T-helper 2 cell treated with Interferon-gamma antibody and Interleukin-4, amounts not matched to agents 100 ng/mL and 5 ng/mL, for 36 hours (primary cell): ENCODE measurements at regions not wholly inside any gene's neighbourhood (a gene's known extent, or its start where the extent isn't known, plus 50 kb on each side); places are given as distances from the start of the nearest gene placed in this dataset.

ENCODE experiments used
- intact Hi-C: fragments of 100-400 bp; cut with micrococcal nuclease; formaldehyde crosslinking; loops from one replicate; pipeline ENCODE4 v1.15.1; 2023

DNA sequence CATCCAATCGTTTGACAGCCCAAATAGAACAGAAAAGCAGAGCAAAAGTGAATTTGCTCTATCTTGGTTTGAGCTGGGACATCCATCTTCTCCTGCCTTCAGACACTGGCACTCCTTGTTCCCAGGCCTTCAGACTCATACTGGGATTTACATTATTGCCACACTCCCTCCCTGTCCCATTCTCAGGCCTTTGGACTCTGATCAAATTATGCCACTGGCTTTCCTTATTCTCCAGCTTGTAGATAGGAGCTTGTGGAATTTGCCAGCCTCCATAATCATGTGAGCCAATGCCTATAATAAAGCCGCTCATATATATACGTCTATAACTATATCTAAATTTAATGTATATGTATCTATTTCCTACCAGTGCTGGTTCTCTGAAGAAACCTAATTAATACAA is 568.3 kb upstream of the KIRREL3 start:
- intact Hi-C loops: no loop called here

DNA sequence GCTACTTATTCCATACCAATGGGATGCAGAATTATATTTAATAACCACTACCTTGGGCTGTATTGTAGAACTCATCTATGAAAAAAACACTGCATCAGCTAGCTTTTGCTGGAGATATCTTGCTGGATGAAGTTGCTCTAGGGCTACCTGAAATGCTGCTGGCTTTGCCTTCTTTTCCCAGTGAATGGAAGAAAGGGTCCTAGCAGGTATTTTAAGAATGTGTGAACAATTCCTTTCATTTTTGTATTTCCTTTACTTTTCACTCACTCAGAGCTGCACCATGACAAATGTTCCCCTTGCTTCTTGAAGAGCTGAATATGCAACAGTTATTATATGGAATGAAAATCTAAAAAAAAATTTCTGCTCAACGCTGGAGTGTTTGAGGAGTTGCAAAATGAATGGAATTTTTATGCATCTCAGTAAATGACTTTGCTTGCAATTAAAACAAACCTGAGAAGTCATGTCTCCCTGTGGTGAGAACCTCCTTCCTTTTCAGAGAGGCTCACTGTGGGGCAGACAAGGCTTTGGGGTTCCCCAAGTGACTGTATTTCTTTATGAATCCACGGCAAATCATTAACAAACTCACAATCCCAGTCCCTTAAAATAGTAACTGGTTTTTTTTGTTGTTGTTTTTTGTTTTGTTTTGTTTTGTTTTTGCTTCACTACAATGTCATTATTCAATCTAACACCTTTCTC is 566.8 kb upstream of the KIRREL3 start:
- intact Hi-C loops: no loop called here

- intact Hi-C loops: no loop called here
Observed at GRCh38 chr11:127564810-127565209, 564.2 kb upstream of the KIRREL3 start.

DNA sequence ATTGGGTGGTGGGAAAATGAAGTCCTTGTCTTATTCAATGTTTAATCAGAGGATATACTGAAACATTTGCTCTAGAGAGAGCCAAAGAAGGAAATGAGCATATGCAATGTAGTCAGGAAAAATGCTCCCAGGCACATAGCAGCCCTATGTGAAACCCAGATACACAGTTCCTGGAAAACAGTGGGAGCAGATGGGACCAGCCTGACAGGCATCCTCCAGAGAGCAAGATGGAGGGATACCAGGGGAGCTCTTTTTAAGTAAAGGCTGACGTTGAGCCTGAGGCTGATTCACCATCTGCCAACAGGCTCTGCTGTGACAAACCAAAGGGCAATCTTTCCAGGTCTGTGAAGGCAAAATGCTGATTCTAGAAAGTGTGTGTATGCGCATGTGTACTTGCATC is 559.4 kb upstream of the KIRREL3 start:
- intact Hi-C loops: no loop called here

DNA sequence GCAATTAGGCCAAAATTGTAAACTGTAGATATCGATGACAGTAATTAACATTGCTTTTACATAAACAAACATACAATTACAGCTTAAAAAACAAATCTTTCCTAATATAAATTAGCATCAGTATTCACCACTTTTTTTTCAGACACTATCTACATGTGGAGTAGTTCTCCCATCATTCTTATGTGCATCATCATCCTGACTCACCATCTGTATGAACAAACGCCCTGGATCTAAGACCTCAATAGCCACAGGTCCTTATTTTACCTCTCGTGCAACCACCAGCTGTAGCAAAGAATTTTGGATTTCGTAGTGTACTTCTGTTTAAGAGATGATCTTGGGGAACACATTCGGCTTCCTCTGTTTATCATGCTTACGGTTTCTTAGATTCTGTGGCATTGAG is 551.9 kb upstream of the KIRREL3 start:
- intact Hi-C loops: no loop called here

- intact Hi-C loops: no loop called here
Observed at GRCh38 chr11:127531167-127531566, 530.6 kb upstream of the KIRREL3 start.

GRCh38 chr11:127528297-127528696 is 527.7 kb upstream of the KIRREL3 start:
- intact Hi-C loops: no loop called here

GRCh38 chr11:127524618-127525017 is 524.0 kb upstream of the KIRREL3 start:
- intact Hi-C loops: no loop called here

GRCh38 chr11:127521413-127521812 is 520.8 kb upstream of the KIRREL3 start:
- intact Hi-C loops: no loop called here

GRCh38 chr11:127507851-127508250 is 507.3 kb upstream of the KIRREL3 start:
- intact Hi-C loops: no loop called here

GRCh38 chr11:127506647-127507046 is 506.1 kb upstream of the KIRREL3 start:
- intact Hi-C loops: no loop called here

DNA sequence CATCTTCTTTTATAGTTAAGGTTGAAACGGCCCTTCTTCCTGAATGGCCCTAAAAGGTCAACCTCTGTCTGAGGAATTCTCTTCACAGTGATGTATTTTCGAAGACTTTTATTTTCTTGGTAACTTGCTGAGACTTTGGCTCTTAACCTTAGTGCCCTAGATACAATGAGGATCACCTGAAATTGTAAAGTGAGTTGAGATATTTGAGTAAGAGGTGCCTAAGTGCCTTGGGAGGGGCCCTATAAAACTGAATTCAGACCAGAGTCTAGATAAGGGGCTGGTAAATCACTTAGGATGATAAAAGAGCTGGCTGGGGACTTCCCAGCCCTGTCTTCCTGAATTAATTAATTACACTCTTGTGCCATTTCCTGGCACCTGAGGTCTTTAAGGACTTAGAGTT is 505.6 kb upstream of the KIRREL3 start:
- intact Hi-C loops: no loop called here

DNA sequence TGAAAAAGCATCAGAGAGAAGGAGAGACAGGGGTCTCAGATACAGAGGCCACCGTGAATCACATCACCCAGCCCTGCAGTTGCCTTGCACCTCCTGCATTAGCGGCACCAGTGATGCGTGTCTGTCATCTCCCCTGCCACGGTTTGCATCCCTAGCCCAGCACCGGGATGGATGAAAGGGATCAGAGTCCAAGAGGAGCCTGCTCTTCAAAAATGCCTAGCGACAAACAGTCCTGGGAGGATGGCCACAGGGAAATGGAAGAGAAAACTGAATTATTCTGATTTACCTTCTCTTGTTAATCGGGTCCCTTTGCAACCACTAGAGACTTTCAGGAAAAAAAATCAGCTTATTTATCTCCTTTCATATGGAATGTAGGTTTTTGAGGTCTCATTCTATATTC is 495.6 kb upstream of the KIRREL3 start:
- intact Hi-C loops: no loop called here

GRCh38 chr11:127493330-127494022 is 492.9 kb upstream of the KIRREL3 start:
- intact Hi-C loops: no loop called here

GRCh38 chr11:127492029-127492428 is 491.5 kb upstream of the KIRREL3 start:
- intact Hi-C loops: no loop called here

DNA sequence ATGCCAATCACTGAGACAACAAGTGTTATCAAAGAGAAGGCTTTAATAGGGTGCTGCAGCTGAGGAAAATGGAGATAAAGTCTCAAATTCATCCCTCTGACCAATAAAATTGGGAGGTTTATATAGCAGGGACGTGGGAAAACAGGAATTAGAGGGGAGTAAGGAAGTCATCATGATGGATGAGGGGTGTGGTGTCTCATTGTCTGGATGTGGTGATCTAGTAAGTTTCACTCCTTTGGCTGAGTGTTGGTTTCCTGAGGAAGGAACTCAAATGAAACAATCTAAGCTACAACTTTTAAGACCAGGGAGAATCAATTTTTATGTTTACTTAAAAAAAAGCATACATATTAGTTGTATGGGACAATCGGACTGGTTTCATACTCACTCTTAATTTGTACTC is 491.0 kb upstream of the KIRREL3 start:
- intact Hi-C loops: no loop called here

GRCh38 chr11:127490896-127491295 is 490.3 kb upstream of the KIRREL3 start:
- intact Hi-C loops: no loop called here

GRCh38 chr11:127485541-127485940 is 485.0 kb upstream of the KIRREL3 start:
- intact Hi-C loops: no loop called here

DNA sequence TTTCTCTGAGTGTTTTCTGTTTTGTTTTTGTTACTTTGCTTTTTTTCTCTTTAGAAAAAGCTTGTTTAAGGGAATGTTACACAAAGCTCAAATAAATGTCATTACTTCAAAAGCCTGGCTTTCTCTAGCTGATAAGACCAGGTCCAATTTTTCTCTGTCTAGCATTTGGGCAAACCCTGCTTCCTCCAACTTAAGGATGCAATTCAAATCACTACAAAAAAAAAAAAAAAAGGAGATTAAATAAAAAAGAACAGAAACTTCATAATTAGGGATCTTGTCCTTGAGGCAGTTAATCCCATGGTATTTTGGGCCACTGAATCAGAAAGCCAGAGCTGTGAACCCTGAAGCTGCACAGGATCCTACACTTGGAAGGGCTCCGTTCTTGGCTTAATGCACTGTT is 480.8 kb upstream of the KIRREL3 start:
- intact Hi-C loops: no loop called here

DNA sequence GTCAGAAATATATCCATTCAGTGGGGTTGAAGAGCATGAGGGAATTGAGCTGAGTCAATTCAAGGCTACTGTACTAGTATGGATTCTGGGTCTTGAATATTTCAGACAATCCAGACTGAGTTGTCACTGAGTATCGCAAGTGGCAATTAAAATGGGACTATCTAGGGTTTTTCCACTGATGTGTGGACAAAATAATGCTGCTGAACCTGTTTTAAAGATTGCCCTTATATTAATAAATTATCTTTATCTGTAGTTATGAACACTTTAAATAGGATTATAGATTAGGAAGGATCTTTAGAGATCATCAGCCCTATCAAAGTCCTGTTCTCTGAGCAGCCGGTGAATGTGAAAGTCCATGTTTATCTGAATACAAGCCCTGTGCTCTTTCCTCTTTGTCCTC is 478.3 kb upstream of the KIRREL3 start:
- intact Hi-C loops: no loop called here

DNA sequence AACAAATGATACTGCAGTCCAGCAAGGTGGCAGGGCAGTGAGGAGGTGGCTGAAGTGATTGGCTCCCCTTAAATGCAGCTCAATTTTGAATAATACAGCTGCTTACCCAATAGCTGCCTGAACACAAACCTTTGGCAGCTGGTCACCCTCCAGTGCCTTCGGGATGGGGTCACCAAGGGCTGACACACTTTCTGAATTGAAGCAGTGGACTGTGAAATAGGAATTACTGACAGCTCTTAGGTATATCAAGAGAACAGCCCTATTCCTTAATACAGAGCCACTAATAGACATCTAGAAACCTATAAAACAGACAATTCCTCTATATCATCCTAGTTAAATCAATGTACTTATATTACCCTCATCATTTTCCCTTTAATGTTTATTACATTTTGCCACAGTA is 474.2 kb upstream of the KIRREL3 start:
- intact Hi-C loops: no loop called here

GRCh38 chr11:127472505-127472904 is 471.9 kb upstream of the KIRREL3 start:
- intact Hi-C loops: no loop called here

DNA sequence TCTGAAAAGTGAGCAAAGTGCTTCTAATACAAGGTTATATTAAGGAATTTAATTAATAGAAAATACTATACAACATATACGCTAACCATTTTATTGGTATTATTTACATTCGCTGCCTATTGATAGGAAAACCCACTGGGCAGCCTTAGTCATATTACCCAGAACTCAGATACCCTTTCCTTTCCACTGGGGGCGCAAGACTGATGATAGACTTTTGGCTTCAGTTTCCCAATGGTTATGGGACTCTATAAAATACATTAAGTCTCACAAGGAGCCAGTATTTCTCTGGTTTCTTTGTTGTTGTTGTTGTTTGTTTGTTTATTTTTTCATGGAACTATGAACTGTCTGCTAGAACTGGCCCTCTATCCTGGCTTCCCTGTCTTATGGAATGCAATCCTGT is 471.1 kb upstream of the KIRREL3 start:
- intact Hi-C loops: no loop called here
